ENCODE measurements at regions not wholly inside any gene's neighbourhood (a gene's known extent, or its start where the extent isn't known, plus 50 kb on each side); places are given as distances from the start of the nearest gene placed in this dataset.

DNA sequence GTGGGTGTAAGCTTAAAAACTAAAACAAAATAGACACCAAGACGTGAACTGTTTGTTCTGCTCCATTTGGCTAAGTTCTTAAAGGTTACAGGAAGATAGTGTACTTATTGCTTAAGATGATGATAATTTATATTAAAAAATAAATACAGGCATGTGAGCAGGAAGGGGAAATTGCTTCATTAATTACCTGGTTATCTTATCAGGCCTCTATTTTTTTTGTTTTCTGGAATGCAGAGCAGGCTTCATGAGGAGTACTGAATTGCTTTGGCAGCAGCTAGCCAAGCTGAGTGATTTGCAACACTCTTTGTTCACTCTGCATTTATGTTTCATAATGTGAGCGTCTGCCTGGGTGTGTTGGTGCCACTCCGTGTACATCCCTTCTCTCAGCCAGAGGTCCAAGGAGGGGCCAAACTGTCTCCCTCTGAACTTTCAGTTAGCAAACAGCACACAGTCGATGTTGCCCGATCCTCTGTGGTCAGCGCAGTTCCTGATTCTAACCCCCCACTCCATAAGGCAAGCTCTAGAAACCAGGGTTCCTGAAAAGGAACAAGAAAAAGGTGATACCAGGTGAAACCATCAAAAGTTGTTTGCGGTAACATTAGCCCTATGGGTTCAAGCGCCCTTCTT is 348.2 kb downstream of the SPRY1 start:
- Histone ChIP-seq H3K27me3 (ENCODE audit: control insufficient read depth in 1 of 2, insufficient read depth in 2 of 2, low read length in 2 of 2) (no peaks in the 10 kb centered on the region), H3K9me3 (ENCODE audit: low read length) (no peaks in the 10 kb centered on the region), H3K9ac (ENCODE audit: low read length) (no peak overlapping the region), H3K4me3 (ENCODE audit: low read depth in 1 of 2, low read length in 2 of 2) (no peak overlapping the region), H3K27ac (ENCODE audit: low read depth, low read length) (no peak overlapping the region), H3K36me3 (ENCODE audit: insufficient read depth, low read length) (no peaks in the 10 kb centered on the region), H3K4me1 (ENCODE audit: insufficient read depth, low read length) (peaks cover 19% of the 10 kb centered on the region)

DNA sequence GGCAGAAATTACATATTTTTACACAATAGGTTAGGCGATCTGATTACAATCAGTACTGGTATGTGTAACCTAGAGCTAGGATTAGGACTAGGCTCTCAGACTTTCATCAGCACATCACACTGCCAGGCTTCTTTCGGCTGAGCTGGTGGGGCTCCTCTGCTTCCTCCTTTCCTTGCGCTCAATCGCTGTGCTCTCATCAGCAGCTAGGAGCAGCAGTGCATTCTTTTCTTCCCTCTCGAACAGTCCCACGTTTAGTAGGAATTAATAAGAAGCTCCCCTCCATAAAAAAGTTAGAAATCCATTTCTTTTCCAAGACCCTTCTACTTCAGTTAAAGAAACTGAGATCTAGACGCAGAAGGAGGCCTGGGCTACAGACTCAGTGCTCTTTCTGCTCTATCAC is 350.4 kb downstream of the SPRY1 start:
- Histone ChIP-seq H3K27ac (ENCODE audit: low read depth, low read length) (no peak overlapping the region), H3K4me1 (ENCODE audit: insufficient read depth, low read length) (peaks cover 19% of the 10 kb centered on the region), H3K9me3 (ENCODE audit: low read length) (no peaks in the 10 kb centered on the region), H3K4me3 (ENCODE audit: low read depth in 1 of 2, low read length in 2 of 2) (no peak overlapping the region), H3K36me3 (ENCODE audit: insufficient read depth, low read length) (no peaks in the 10 kb centered on the region), H3K9ac (ENCODE audit: low read length) (no peak overlapping the region), H3K27me3 (ENCODE audit: control insufficient read depth in 1 of 2, insufficient read depth in 2 of 2, low read length in 2 of 2) (no peaks in the 10 kb centered on the region)

DNA sequence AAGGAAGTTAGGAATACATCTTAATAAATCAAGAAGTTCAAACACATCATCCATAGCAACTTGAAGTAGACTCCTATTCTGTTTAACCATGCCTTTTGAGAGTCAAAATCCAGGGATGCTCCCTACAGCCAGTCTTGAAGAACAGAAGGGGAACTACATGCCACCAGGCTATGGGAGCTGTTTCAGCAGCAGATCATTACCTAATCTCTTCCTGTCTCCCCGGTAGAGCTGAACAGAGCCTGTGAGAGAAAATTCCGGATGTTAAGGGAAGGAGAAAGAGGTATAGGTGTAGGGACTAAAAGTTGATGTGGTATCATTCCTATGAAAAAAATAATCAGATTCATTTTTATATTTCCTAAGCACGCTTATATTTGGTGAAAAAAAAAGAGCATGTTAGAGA is 352.2 kb downstream of the SPRY1 start:
- Histone ChIP-seq H3K27me3 (ENCODE audit: control insufficient read depth in 1 of 2, insufficient read depth in 2 of 2, low read length in 2 of 2) (no peaks in the 10 kb centered on the region), H3K4me3 (ENCODE audit: low read depth in 1 of 2, low read length in 2 of 2) (no peak overlapping the region), H3K27ac (ENCODE audit: low read depth, low read length) (no peak overlapping the region)

DNA sequence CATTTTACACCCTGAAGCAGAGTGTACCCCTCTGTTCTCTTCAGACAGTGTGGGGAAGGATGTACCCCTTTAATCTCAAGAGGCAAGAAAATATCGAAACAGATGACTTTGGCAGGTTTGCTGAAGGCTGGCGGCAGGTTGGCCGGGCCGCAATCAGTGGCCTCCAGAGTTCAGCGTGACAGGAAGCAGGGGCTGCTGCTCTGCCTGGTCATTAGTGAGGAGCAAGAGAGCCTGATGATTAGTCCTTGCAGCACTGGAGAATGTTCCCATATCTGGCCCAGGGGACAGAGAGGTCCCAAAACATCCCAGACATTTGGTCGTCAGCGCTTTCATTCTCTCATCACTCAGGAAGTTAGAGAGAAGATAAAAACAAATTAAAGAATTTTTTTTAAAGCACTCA is 352.8 kb downstream of the SPRY1 start:
- Histone ChIP-seq H3K36me3 (ENCODE audit: insufficient read depth, low read length) (no peaks in the 10 kb centered on the region), H3K4me1 (ENCODE audit: insufficient read depth, low read length) (peaks cover 7% of the 10 kb centered on the region), H3K27ac (ENCODE audit: low read depth, low read length) (no peak overlapping the region), H3K4me3 (ENCODE audit: low read depth in 1 of 2, low read length in 2 of 2) (no peak overlapping the region), H3K9me3 (ENCODE audit: low read length) (no peaks in the 10 kb centered on the region), H3K9ac (ENCODE audit: low read length) (no peak overlapping the region), H3K27me3 (ENCODE audit: control insufficient read depth in 1 of 2, insufficient read depth in 2 of 2, low read length in 2 of 2) (no peaks in the 10 kb centered on the region)

More for the DNA sequence above, 352.2 kb downstream of the SPRY1 start:
- Histone ChIP-seq H3K9me3 (ENCODE audit: low read length) (no peaks in the 10 kb centered on the region), H3K4me1 (ENCODE audit: insufficient read depth, low read length) (peaks cover 13% of the 10 kb centered on the region), H3K36me3 (ENCODE audit: insufficient read depth, low read length) (no peaks in the 10 kb centered on the region), H3K9ac (ENCODE audit: low read length) (no peak overlapping the region)

DNA sequence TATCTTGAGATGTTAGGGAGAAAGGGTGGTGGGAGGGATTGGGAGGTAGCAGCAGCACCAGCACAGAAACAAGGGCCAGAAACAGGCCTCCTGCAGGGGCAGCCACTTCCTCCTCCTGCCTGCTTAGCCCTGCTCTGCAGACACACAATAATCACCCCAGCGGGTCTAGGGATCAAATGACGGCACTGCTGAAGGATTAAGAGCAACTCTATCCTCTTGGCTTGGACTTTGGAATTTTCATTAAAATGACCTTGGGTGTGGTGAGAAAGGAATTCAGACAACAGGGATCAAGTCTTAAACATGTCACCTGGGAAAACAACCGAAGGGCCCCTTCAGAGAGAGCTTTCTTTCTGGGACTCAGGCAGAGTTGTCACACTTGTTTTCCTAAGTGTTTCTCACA is 353.4 kb downstream of the SPRY1 start:
- Histone ChIP-seq H3K9me3 (ENCODE audit: low read length) (no peaks in the 10 kb centered on the region), H3K4me1 (ENCODE audit: insufficient read depth, low read length) (peaks cover under 1% of the 10 kb centered on the region), H3K27ac (ENCODE audit: low read depth, low read length) (no peak overlapping the region), H3K4me3 (ENCODE audit: low read depth in 1 of 2, low read length in 2 of 2) (no peak overlapping the region), H3K36me3 (ENCODE audit: insufficient read depth, low read length) (no peaks in the 10 kb centered on the region), H3K27me3 (ENCODE audit: control insufficient read depth in 1 of 2, insufficient read depth in 2 of 2, low read length in 2 of 2) (no peaks in the 10 kb centered on the region), H3K9ac (ENCODE audit: low read length) (no peak overlapping the region)

DNA sequence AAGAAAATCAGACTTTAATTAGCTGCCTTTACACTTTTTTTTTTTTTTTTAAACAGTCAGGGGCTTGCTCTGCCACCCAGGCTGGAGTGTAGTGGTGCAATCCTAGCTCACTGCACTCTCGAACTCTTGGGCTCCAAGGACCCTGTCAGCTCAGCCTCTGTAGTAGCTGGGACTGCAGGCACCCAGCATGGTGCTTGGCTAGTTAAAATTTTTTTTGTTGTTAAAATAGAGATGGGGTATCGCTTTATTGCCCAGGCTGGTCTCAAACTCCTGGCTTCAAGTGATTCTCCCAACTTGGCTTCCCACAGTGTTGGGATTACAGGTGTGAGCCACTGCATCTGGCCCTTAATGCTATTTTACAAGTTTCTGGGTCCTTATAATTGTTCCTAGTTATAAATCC is 359.1 kb downstream of the SPRY1 start:
- no peak overlapping the region for H3K9ac ChIP-seq (ENCODE audit: low read length)
- no peaks in the 10 kb centered on the region for H3K27me3 ChIP-seq (ENCODE audit: control insufficient read depth in 1 of 2, insufficient read depth in 2 of 2, low read length in 2 of 2)
- no peaks in the 10 kb centered on the region for H3K9me3 ChIP-seq (ENCODE audit: low read length)
- H3K27ac ChIP-seq (ENCODE audit: low read depth, low read length) = no peak overlapping the region
- no peaks in the 10 kb centered on the region for H3K36me3 ChIP-seq (ENCODE audit: insufficient read depth, low read length)
- no peak overlapping the region for H3K4me3 ChIP-seq (ENCODE audit: low read depth in 1 of 2, low read length in 2 of 2)
- no peaks in the 10 kb centered on the region for H3K4me1 ChIP-seq (ENCODE audit: insufficient read depth, low read length)

DNA sequence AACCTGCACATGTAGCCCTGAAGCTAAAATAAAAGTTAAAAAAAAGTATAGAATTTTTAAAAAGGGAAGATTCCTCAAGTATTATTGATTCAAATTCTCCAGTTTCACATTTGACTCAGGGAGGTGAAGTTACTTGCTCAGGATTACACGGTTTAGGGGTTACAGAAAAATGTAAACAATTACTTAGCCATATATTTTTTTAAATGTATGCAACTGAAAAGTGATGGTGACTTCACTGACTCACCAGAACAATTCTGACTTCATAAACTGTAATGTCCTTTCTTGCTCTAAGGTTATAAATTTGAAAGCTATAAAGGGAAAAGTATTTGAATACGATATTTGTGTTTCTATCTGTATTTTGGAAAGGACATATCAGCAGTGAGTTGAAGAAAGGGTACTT is 371.2 kb downstream of the SPRY1 start:
- H3K4me1 ChIP-seq (ENCODE audit: insufficient read depth, low read length) = no peaks in the 10 kb centered on the region
- H3K27ac ChIP-seq (ENCODE audit: low read depth, low read length) = no peak overlapping the region
- no peak overlapping the region for H3K4me3 ChIP-seq (ENCODE audit: low read depth in 1 of 2, low read length in 2 of 2)
- H3K36me3 ChIP-seq (ENCODE audit: insufficient read depth, low read length) = no peaks in the 10 kb centered on the region
- no peak overlapping the region for H3K9ac ChIP-seq (ENCODE audit: low read length)
- H3K9me3 ChIP-seq (ENCODE audit: low read length) = no peaks in the 10 kb centered on the region
- no peaks in the 10 kb centered on the region for H3K27me3 ChIP-seq (ENCODE audit: control insufficient read depth in 1 of 2, insufficient read depth in 2 of 2, low read length in 2 of 2)

DNA sequence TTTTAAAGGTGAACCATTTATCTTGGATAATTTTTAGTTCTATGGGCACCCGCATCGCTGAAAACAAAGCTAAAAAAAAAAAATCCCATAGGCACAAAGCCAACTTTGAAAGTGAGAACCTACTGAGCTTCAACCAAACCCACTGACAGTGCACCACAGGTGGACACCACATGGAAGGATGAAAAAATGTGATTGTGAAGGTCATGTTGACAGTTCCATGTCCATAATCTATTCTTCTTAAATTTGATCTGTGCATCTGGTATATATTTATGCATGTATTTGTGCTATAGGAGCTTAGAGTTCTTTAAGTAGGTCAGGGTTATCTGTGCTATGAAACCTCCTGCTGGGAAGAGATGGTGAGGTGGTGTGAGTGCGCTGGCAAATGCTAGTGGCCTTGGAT is 374.3 kb downstream of the SPRY1 start:
- Histone ChIP-seq H3K27me3 (ENCODE audit: control insufficient read depth in 1 of 2, insufficient read depth in 2 of 2, low read length in 2 of 2) (no peaks in the 10 kb centered on the region), H3K4me3 (ENCODE audit: low read depth in 1 of 2, low read length in 2 of 2) (no peak overlapping the region), H3K9ac (ENCODE audit: low read length) (no peak overlapping the region), H3K27ac (ENCODE audit: low read depth, low read length) (no peak overlapping the region), H3K36me3 (ENCODE audit: insufficient read depth, low read length) (no peaks in the 10 kb centered on the region), H3K4me1 (ENCODE audit: insufficient read depth, low read length) (no peaks in the 10 kb centered on the region), H3K9me3 (ENCODE audit: low read length) (no peaks in the 10 kb centered on the region)

DNA sequence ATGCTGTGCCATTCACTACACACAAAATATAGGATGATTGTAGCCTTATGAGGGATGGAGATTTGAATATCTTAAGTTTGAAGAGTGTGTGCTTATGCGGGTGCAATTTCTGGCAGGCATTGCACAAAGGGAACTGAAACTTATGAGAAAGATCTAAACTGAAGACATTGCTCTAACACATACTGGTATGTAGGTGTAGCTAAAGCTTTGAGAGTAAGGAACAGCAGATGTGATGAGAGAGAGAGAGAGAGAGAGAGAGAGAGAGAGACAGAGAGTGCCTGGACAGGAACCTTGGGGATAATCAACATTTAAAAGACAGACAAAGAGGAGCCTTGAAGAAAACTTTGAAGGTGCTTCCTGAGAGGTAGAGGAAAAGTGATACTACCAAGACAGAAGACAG is 379.7 kb downstream of the SPRY1 start:
- no peak overlapping the region for H3K27ac ChIP-seq (ENCODE audit: low read depth, low read length)

DNA sequence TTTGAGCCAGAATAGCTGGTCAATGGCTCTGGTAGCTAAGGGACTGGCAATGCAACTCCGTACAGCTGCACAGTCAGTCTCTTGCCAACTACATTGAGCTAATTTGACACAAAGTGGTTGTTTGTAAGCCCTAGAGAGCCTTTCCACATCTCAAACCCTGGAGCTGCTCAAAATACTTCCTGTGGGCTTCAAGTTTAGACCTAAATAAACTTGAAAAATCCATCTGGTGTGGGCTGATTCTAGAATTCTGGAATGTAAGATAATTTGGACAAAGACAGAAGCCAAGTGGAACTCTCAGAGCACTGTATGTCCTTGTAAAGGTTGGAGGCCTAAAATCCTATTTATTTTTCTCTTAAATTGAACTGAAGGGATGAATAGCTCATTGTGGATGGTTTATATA is 380.8 kb downstream of the SPRY1 start:
- H3K9ac ChIP-seq (ENCODE audit: low read length) = no peak overlapping the region
- H3K36me3 ChIP-seq (ENCODE audit: insufficient read depth, low read length) = no peaks in the 10 kb centered on the region
- H3K4me3 ChIP-seq (ENCODE audit: low read depth in 1 of 2, low read length in 2 of 2) = no peak overlapping the region
- H3K9me3 ChIP-seq (ENCODE audit: low read length) = no peaks in the 10 kb centered on the region
- no peak overlapping the region for H3K27ac ChIP-seq (ENCODE audit: low read depth, low read length)
- H3K27me3 ChIP-seq (ENCODE audit: control insufficient read depth in 1 of 2, insufficient read depth in 2 of 2, low read length in 2 of 2) = no peaks in the 10 kb centered on the region
- no peaks in the 10 kb centered on the region for H3K4me1 ChIP-seq (ENCODE audit: insufficient read depth, low read length)

More for the DNA sequence above, 379.7 kb downstream of the SPRY1 start:
- H3K4me3 ChIP-seq (ENCODE audit: low read depth in 1 of 2, low read length in 2 of 2) = no peak overlapping the region
- no peak overlapping the region for H3K9ac ChIP-seq (ENCODE audit: low read length)
- no peaks in the 10 kb centered on the region for H3K36me3 ChIP-seq (ENCODE audit: insufficient read depth, low read length)
- no peaks in the 10 kb centered on the region for H3K27me3 ChIP-seq (ENCODE audit: control insufficient read depth in 1 of 2, insufficient read depth in 2 of 2, low read length in 2 of 2)
- no peaks in the 10 kb centered on the region for H3K9me3 ChIP-seq (ENCODE audit: low read length)
- H3K4me1 ChIP-seq (ENCODE audit: insufficient read depth, low read length) = no peaks in the 10 kb centered on the region

DNA sequence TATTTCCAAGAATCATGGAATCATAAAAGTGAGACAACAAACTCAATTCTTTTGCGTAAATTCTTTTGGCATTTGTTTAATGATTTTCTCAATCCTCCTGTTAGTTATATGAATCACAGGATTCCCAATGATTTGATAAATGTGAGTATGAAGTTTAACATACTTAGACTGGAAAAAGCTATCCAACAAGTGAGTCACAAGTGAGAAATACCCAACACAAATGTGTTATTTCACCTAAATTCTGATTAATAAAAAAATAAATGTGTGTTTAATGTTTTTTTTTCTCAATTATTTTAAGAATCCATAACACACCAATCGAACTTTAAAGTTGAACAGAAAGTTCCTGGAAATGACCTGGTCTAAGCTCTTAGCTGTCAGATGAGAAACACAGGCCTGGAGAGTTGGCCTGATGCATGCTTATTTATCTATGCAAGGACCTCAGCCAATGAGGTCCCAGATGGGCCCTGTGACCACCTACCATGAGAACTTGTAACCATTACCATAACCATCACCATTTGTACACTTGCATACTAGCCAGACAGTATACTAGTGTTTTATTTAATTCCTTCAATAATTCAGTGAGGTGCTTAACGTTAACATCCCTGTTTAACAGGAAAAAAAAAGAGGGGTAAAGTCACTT is 386.7 kb downstream of the SPRY1 start:
- Histone ChIP-seq H3K27me3 (ENCODE audit: control insufficient read depth in 1 of 2, insufficient read depth in 2 of 2, low read length in 2 of 2) (no peaks in the 10 kb centered on the region), H3K4me3 (ENCODE audit: low read depth in 1 of 2, low read length in 2 of 2) (no peak overlapping the region), H3K9ac (ENCODE audit: low read length) (no peak overlapping the region), H3K9me3 (ENCODE audit: low read length) (no peaks in the 10 kb centered on the region), H3K4me1 (ENCODE audit: insufficient read depth, low read length) (peaks cover 45% of the 10 kb centered on the region), H3K36me3 (ENCODE audit: insufficient read depth, low read length) (no peaks in the 10 kb centered on the region), H3K27ac (ENCODE audit: low read depth, low read length) (no peak overlapping the region)

DNA sequence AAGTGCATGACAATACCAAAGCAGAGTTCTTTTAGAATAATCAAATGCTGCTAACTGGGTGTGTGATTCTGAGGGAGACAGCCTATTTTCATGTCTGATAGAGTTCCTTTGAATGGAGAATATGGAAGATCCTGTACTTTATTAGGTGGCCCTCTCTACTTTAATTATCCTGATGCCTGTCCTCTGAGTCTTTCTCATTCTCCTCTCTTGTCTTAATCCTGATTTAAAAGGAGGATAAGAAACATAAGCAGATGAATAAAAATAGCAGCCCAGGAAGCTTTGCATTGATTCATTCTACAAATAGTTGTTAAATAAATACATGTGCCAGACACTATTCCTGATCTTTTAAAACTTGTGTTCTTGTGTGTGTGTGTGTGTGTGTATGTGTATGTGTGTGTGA is 387.3 kb downstream of the SPRY1 start:
- no peaks in the 10 kb centered on the region for H3K27me3 ChIP-seq (ENCODE audit: control insufficient read depth in 1 of 2, insufficient read depth in 2 of 2, low read length in 2 of 2)
- no peaks in the 10 kb centered on the region for H3K9me3 ChIP-seq (ENCODE audit: low read length)
- H3K27ac ChIP-seq (ENCODE audit: low read depth, low read length) = no peak overlapping the region
- peaks cover 45% of the 10 kb centered on the region for H3K4me1 ChIP-seq (ENCODE audit: insufficient read depth, low read length)
- no peaks in the 10 kb centered on the region for H3K36me3 ChIP-seq (ENCODE audit: insufficient read depth, low read length)
- H3K4me3 ChIP-seq (ENCODE audit: low read depth in 1 of 2, low read length in 2 of 2) = no peak overlapping the region
- no peak overlapping the region for H3K9ac ChIP-seq (ENCODE audit: low read length)

Data from muscle layer of colon (tissue), 2 donors.